GM12875 (cell line): ENCODE measurements at regions not wholly inside any gene's neighbourhood (a gene's known extent, or its start where the extent isn't known, plus 50 kb on each side); places are given as distances from the start of the nearest gene placed in this dataset.
"Not testable (repeated sequence)": the region's sequence is repeated elsewhere in the genome, so short reads cannot be mapped to it uniquely, and the experiment has no call there.

Experiments
- H3K4me3 ChIP-seq: one replicate; pipeline ENCODE4 v1.5.1; 2011; ENCODE audit warnings: low read depth, low read length, control low read depth
- TF ChIP-seq, protein P1 (sequence below): IDR thresholded peaks from 2 replicates; pipeline ENCODE4 v1.5.1; 2011; ENCODE audit warnings: low read depth, mild to moderate bottlenecking, control low read depth, inconsistent platforms, low read length, moderate library complexity, borderline replicate concordance; ENCODE audit not compliant: insufficient read depth

DNA sequence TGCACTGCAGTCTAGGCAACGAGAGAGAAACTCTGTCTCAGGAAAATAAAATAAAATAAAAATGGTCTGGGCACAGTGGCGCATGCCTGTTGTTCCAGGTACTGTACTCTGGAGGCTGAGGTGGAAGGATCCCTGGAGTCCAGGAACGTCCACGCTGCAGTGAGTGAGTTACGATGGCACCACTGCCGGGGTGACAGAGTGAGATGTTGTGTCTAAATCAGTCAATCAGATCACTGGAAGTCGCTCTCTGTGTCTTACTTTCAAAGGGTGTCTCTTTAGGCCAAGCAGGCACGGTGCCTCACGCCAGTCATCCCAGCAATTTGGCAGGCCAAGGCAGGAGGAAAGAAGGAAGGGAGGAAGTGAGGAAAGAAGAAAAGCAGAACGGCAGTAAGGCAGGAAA is 112.2 kb upstream of the ANKRD30BL start:
- H3K4me3 ChIP-seq: no peak overlapping the region
- TF ChIP-seq, protein P1, sequence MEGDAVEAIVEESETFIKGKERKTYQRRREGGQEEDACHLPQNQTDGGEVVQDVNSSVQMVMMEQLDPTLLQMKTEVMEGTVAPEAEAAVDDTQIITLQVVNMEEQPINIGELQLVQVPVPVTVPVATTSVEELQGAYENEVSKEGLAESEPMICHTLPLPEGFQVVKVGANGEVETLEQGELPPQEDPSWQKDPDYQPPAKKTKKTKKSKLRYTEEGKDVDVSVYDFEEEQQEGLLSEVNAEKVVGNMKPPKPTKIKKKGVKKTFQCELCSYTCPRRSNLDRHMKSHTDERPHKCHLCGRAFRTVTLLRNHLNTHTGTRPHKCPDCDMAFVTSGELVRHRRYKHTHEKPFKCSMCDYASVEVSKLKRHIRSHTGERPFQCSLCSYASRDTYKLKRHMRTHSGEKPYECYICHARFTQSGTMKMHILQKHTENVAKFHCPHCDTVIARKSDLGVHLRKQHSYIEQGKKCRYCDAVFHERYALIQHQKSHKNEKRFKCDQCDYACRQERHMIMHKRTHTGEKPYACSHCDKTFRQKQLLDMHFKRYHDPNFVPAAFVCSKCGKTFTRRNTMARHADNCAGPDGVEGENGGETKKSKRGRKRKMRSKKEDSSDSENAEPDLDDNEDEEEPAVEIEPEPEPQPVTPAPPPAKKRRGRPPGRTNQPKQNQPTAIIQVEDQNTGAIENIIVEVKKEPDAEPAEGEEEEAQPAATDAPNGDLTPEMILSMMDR: no peak

DNA sequence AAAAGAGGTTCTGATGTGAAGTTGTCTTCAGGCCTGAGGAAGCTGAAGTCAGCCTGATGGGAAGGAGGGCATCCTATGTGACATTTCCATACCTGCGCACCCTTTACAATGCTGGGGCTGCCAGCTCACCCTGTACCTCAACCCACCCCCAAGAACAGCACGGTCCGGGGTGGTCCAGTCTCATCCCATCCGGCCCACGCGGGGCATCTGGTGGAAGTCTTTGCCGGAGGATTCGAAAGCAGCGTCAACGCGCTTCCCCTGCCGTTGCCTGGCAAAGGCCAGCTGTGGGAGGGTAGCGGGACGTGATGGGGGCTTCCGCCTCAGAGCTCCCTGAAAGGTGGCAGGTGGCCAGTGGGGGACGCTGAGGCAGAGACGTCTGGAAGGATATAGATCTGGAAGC is 113.6 kb upstream of the ANKRD30BL start:
- H3K4me3 ChIP-seq: no peak overlapping the region
- TF ChIP-seq, protein P1: no peak

DNA sequence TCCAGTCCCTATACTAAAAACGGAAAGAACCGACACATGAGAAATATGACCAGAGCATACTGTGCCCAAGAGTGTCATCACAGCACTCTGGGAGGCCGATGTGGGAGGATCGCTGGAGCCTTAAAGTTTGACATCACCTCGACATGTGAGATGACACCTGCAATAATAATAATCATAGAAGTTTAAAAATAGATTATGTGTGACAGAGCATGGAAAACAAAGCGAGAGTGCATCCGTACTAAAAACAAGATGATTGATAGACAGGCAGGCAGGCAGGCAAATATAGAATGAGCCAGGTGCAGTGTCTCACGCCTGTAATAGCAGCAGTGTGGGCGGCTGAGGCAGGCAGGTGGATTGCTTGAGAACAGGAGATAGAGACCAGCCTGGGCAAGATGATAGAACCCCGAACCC is 114.8 kb upstream of the ANKRD30BL start:
- H3K4me3 ChIP-seq: no peak overlapping the region
- TF ChIP-seq, protein P1: no peak

DNA sequence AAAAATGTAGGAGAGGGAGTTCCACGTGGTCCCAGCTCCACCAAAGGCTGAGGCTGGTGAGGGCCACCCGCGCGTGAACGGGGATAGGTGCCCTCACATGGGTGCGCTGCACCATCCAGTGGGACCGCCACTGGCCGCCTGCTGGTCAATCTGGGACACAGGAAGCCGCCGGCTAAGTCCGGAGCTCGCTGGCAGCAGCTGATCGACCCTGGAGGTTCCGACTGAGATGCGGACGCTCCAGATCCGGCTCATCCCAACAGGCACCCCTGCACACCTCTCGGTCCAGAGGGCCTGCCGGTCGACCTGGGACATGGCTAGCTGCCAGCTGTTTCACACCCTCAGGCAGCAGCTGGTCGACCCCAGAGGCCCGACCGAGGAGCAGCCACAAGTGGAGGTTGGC is 116.5 kb upstream of the ANKRD30BL start:
- TF ChIP-seq, protein P1: no peak
- H3K4me3 ChIP-seq: no peak overlapping the region

DNA sequence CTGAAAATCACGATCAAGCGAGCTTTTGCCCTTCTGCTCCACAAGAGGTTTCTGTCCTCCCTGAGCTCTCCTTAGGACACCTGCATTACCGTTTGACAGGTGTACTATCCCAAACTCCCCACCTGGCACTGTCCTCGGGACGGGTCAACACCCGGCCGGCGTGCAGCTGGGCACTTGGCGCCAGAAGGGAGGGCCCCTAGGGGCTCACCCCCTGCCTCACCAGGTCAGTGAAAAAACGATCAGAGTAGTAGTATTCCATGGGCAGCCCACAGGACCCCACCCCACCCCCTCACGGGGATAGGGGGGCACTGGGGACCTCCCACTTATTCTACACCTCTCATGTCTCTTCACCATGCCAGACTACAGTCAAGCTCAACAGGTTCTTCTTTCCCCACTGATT is 117.6 kb upstream of the ANKRD30BL start:
- TF ChIP-seq, protein P1: no peak
- H3K4me3 ChIP-seq: no peak overlapping the region

DNA sequence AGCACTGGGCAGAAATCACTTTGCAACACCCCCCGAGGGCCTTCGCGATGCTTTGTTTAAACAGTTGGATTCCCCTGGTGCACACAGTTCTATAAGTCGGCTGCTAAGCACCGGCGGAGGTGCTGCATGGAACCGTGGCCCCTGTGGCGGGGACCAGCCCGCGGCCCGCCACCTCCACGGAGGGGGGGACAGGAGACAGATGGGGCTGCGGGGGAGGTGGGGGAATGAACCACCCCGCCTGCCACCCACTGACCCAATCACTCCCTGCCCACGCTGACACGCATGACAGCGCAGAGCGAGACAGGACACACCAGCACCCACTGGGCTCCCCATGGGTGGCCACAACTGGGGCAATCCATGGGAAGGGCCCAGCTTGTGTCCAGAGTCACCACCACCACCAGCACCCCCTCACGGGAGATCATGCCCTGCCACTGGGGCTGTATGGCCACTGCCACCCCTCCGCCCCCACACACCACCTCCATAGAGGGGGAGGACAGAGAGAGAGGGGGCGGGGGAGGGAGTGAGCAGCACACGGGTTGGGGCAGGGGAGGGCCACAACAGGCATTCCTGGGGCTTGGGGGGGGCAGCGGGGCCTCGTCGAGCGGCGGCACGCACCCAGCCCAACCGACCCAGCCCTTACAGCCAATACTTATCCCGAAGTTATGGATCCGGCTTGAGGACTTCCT is 118.3 kb upstream of the ANKRD30BL start:
- no peak overlapping the region for H3K4me3 ChIP-seq
- TF ChIP-seq, protein P1: no peak

DNA sequence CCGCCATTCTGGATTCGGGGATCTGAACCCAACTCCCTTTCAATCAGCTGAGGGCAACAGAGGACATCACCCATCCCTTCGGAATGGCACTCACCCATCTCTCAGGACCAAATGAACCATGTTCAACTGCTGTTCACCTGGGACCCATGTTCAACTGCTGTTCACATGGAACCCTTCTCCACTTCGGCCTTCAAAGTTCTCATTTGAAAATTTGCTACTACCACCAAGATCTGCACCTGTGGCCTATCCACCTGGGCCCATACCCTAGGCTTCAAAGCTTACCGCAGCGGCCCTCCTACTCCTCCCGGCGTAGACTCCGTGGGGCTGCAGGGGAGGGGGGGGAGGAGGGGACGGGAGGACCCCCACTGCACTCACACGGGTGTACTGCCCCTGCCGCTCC is 119.2 kb upstream of the ANKRD30BL start:
- no peak overlapping the region for H3K4me3 ChIP-seq
- TF ChIP-seq, protein P1: no peak

DNA sequence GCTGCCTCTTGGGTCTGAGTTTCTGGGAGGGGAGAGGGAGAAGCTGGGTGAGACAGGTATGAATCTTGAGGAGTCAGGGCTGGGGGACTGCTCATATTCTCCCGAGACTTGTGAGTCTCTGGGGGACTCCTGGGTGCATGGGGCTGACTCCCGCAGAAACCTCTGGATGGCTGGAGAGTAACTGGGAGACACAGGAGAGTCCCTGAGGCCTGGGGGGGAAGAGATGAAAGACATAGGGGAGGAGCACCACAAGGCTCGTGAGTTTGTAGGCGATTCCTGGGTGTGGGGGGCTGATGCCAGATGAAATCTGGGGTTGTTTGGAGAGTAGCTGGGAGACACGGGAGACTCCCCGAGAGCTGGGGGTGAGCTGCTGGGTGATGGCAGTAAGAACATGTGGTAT is 120.4 kb upstream of the ANKRD30BL start:
- H3K4me3 ChIP-seq: not testable (repeated sequence)
